Loucy (cell line): ENCODE measurements at regions not wholly inside any gene's neighbourhood (a gene's known extent, or its start where the extent isn't known, plus 50 kb on each side); places are given as distances from the start of the nearest gene placed in this dataset.

Experiments used
- H2AFZ ChIP-seq: fragments of 200-600 bp; sonication (generic); 2 replicates; pipeline ENCODE4 v1.6.0; 2016; ENCODE audit warnings: antibody characterized with exemption, mild to moderate bottlenecking, low read length, moderate library complexity
- H3F3A ChIP-seq: fragments of 200-600 bp; 2 replicates; pipeline ENCODE4 v1.6.0; 2016; ENCODE audit warnings: antibody characterized with exemption, low read depth, mild to moderate bottlenecking
- H3K27me3 ChIP-seq: fragments of 200-600 bp; sonication (generic); 2 replicates; pipeline ENCODE4 v1.6.1; 2014; ENCODE audit warnings: low read length, mild to moderate bottlenecking; ENCODE audit not compliant: insufficient read depth, poor library complexity, severe bottlenecking
- H3K36me3 ChIP-seq: fragments of 200-600 bp; sonication (generic); 2 replicates; pipeline ENCODE4 v1.6.1; 2016; ENCODE audit warnings: low read length; ENCODE audit not compliant: insufficient read depth
- H3K4me1 ChIP-seq: fragments of 200-600 bp; sonication (generic); 2 replicates; pipeline ENCODE4 v1.5.1; 2014; ENCODE audit warnings: low read length, mild to moderate bottlenecking; ENCODE audit not compliant: insufficient read depth, poor library complexity, severe bottlenecking
- H3K4me2 ChIP-seq: fragments of 200-600 bp; sonication (generic); 2 replicates; pipeline ENCODE4 v1.6.0; 2014; ENCODE audit warnings: antibody characterized with exemption, low read length, low read depth, mild to moderate bottlenecking; ENCODE audit not compliant: poor library complexity, severe bottlenecking
- H3K4me3 ChIP-seq: fragments of 200-600 bp; sonication (generic); 2 replicates; pipeline ENCODE4 v1.5.1; 2014; ENCODE audit warnings: low read length, mild to moderate bottlenecking, mixed read lengths; ENCODE audit not compliant: poor library complexity, severe bottlenecking
- H3K79me2 ChIP-seq: fragments of 200-600 bp; sonication (generic); 2 replicates; pipeline ENCODE4 v1.6.1; 2014; ENCODE audit warnings: low read length; ENCODE audit not compliant: insufficient read depth
- H3K9ac ChIP-seq: fragments of 200-600 bp; sonication (generic); 2 replicates; pipeline ENCODE4 v1.6.0; 2014; ENCODE audit warnings: mild to moderate bottlenecking, low read depth, low read length, moderate library complexity; ENCODE audit not compliant: poor library complexity, severe bottlenecking
- H3K9me2 ChIP-seq: fragments of 200-600 bp; sonication (generic); replicated peaks from 2 replicates; pipeline ENCODE4 v1.6.1; 2016; ENCODE audit warnings: low read depth, low read length, mixed read lengths
- H3K9me3 ChIP-seq: fragments of 200-600 bp; sonication (generic); 2 replicates; pipeline ENCODE4 v1.6.1; 2014; ENCODE audit warnings: mild to moderate bottlenecking, antibody characterized with exemption, low read length, low read depth; ENCODE audit not compliant: insufficient read depth
- H4K20me1 ChIP-seq: fragments of 200-600 bp; sonication (generic); 2 replicates; pipeline ENCODE4 v1.6.0; 2014; ENCODE audit warnings: antibody characterized with exemption, low read length, mild to moderate bottlenecking; ENCODE audit not compliant: insufficient read depth, poor library complexity, severe bottlenecking
- CTCF ChIP-seq: fragments of 200-600 bp; sonication (generic); conservative IDR thresholded peaks from 2 replicates; pipeline ENCODE4 v1.5.1; 2014; ENCODE audit warnings: mild to moderate bottlenecking, antibody characterized with exemption, low read length
- EZH2phosphoT487 ChIP-seq: fragments of 200-600 bp; IDR thresholded peaks from 2 replicates; pipeline ENCODE4 v1.6.1; 2018; ENCODE audit warnings: antibody characterized with exemption, mild to moderate bottlenecking, moderate library complexity, borderline replicate concordance

- H3F3A ChIP-seq, result no peaks in the 10 kb centered on the region
- no peak overlapping the region for H3K9ac ChIP-seq
- no peak overlapping the region for H3K4me3 ChIP-seq
- no peaks in the 10 kb centered on the region for H4K20me1 ChIP-seq
- no peaks in the 10 kb centered on the region for H3K36me3 ChIP-seq
- H2AFZ ChIP-seq, result no peak overlapping the region
- no peaks in the 10 kb centered on the region for H3K9me2 ChIP-seq
- no peaks in the 10 kb centered on the region for H3K9me3 ChIP-seq
- H3K4me1 ChIP-seq, result no peaks in the 10 kb centered on the region
- H3K27me3 ChIP-seq, result no peaks in the 10 kb centered on the region
- TF ChIP-seq CTCF (no peak), EZH2phosphoT487 (no peak)
- no peaks in the 10 kb centered on the region for H3K79me2 ChIP-seq
- H3K4me2 ChIP-seq, result no peak overlapping the region
These were observed 577.5 kb downstream of the RPL10L start for GRCh38 chr14:46074061-46074460.

- TF ChIP-seq EZH2phosphoT487, result no peak
- TF ChIP-seq CTCF, result no peak
- peak overlapping the region; percentile 55; the same call in 1 of the 2 replicates for H2AFZ ChIP-seq
- no peak overlapping the region for H3K9ac ChIP-seq
- H3K36me3 ChIP-seq, result no peaks in the 10 kb centered on the region
- H3K9me2 ChIP-seq, result no peaks in the 10 kb centered on the region
- no peak overlapping the region for H3K4me2 ChIP-seq
- H3K9me3 ChIP-seq, result no peaks in the 10 kb centered on the region
- H3F3A ChIP-seq, result no peaks in the 10 kb centered on the region
- H3K4me1 ChIP-seq, result no peaks in the 10 kb centered on the region
- no peak overlapping the region for H3K4me3 ChIP-seq
- H3K27me3 ChIP-seq, result no peaks in the 10 kb centered on the region
- H4K20me1 ChIP-seq, result no peaks in the 10 kb centered on the region
- no peaks in the 10 kb centered on the region for H3K79me2 ChIP-seq
These were observed 587.7 kb downstream of the RPL10L start for GRCh38 chr14:46063872-46064271.

GRCh38 chr14:46058964-46059563, 592.5 kb downstream of the RPL10L start:
- H3K9me3 ChIP-seq, result no peaks in the 10 kb centered on the region
- H3K4me2 ChIP-seq, result no peak overlapping the region
- no peak for TF ChIP-seq EZH2phosphoT487
- no peak for TF ChIP-seq CTCF
- no peak overlapping the region for H2AFZ ChIP-seq
- no peaks in the 10 kb centered on the region for H4K20me1 ChIP-seq
- no peaks in the 10 kb centered on the region for H3K36me3 ChIP-seq
- no peaks in the 10 kb centered on the region for H3K4me1 ChIP-seq
- H3K79me2 ChIP-seq, result no peaks in the 10 kb centered on the region
- H3K4me3 ChIP-seq, result no peak overlapping the region
- no peaks in the 10 kb centered on the region for H3K27me3 ChIP-seq
- no peak overlapping the region for H3K9ac ChIP-seq
- no peaks in the 10 kb centered on the region for H3K9me2 ChIP-seq
- no peaks in the 10 kb centered on the region for H3F3A ChIP-seq
